ENCODE measurements at regions not wholly inside any gene's neighbourhood (a gene's known extent, or its start where the extent isn't known, plus 50 kb on each side); places are given as distances from the start of the nearest gene placed in this dataset.

GRCh38 chr21:43301409-43302061 is 125.4 kb downstream of the SIK1 start:
- Mint-ChIP-seq H3K4me1 (peaks cover 35% of the 10 kb centered on the region), H3K4me3 (no peak overlapping the region), H3K27ac (no peak overlapping the region), H3K9me3 (ENCODE audit: insufficient read depth) (no peaks in the 10 kb centered on the region), H3K27me3 (peaks cover 26% of the 10 kb centered on the region)
- no peaks in the 10 kb centered on the region for H3K36me3 ChIP-seq (replicated peaks in 1 of 2; ENCODE audit: control extremely low read depth in 1 of 2, control insufficient read depth in 1 of 2, extremely low read depth in 1 of 2, insufficient read depth in 2 of 2, low read length in 1 of 2)
- H3K9ac ChIP-seq (ENCODE audit: low read length): no peak overlapping the region
- DNase-seq (no peak), ATAC-seq (ENCODE audit: low read depth) (no peak)
- H2AFZ ChIP-seq (ENCODE audit: insufficient read depth, low read depth, low read length, poor library complexity, severe bottlenecking): no peak overlapping the region
- 81% methylated on average over 18 of the region's 19 CpGs for WGBS (ENCODE audit: insufficient coverage)
- no peak overlapping the region for H3K4me2 ChIP-seq (replicated peaks; ENCODE audit: low read depth, low read length, poor library complexity, severe bottlenecking)
- no peaks in the 10 kb centered on the region for H3K79me2 ChIP-seq (ENCODE audit: control insufficient read depth, insufficient read depth, low read length)
- ChIA-PET CTCF (no interaction called here), POLR2A (no interaction called here)
- H3K9me3 ChIP-seq (ENCODE audit: control extremely low read depth in 1 of 3, control insufficient read depth in 2 of 3, insufficient read depth in 1 of 3, low read length in 2 of 3): no peaks in the 10 kb centered on the region
- H3K4me1 ChIP-seq (ENCODE audit: control insufficient read depth in 2 of 2, insufficient read depth in 2 of 2, low read length in 2 of 2): peaks cover 11 to 37% of the 10 kb centered on the region in 2 donors
- no peak overlapping the region for H3K4me3 ChIP-seq (ENCODE audit: control extremely low read depth in 1 of 5, extremely low read depth in 1 of 5, insufficient read depth in 1 of 5, low read depth in 2 of 5, low read length in 4 of 5)
- H4K20me1 ChIP-seq (ENCODE audit: control insufficient read depth, insufficient read depth, low read length, poor library complexity, severe bottlenecking): no peaks in the 10 kb centered on the region
- H3K27me3 ChIP-seq (replicated peaks in 1 of 4; ENCODE audit: control extremely low read depth in 1 of 4, control insufficient read depth in 3 of 4, insufficient read depth in 4 of 4, low read length in 3 of 4): peaks cover 0 to 11% (median 1%) of the 10 kb centered on the region in 4 experiments
- intact Hi-C loops (cut with micrococcal nuclease): no loop called here
- H3K27ac ChIP-seq (ENCODE audit: low read length in 2 of 2): no peak overlapping the region
- TF ChIP-seq CTCF (IDR thresholded peaks at IDR 0.05) (no peak), EZH2 (IDR thresholded peaks at IDR 0.05; ENCODE audit: borderline replicate concordance, insufficient read depth, low read depth, low read length, poor library complexity, severe bottlenecking) (no peak)

GRCh38 chr21:43300496-43301408 is 126.2 kb downstream of the SIK1 start:
- Histone ChIP-seq H3K4me2 (replicated peaks; ENCODE audit: low read depth, low read length, poor library complexity, severe bottlenecking) (no peak overlapping the region), H2AFZ (ENCODE audit: insufficient read depth, low read depth, low read length, poor library complexity, severe bottlenecking) (no peak overlapping the region)

More at GRCh38 chr21:43300496-43301408, 126.2 kb downstream of the SIK1 start:
- H3K9me3 Mint-ChIP-seq (ENCODE audit: insufficient read depth): peaks cover under 1% of the 10 kb centered on the region
- H3K27ac Mint-ChIP-seq: no peak overlapping the region
- Histone ChIP-seq H3K27ac (ENCODE audit: low read length in 2 of 2) (no peak overlapping the region), H4K20me1 (ENCODE audit: control insufficient read depth, insufficient read depth, low read length, poor library complexity, severe bottlenecking) (no peaks in the 10 kb centered on the region), H3K79me2 (ENCODE audit: control insufficient read depth, insufficient read depth, low read length) (no peaks in the 10 kb centered on the region), H3K36me3 (replicated peaks in 1 of 2; ENCODE audit: control extremely low read depth in 1 of 2, control insufficient read depth in 1 of 2, extremely low read depth in 1 of 2, insufficient read depth in 2 of 2, low read length in 1 of 2) (no peaks in the 10 kb centered on the region), H3K4me3 (ENCODE audit: control extremely low read depth in 1 of 5, extremely low read depth in 1 of 5, insufficient read depth in 1 of 5, low read depth in 2 of 5, low read length in 4 of 5) (no peak overlapping the region), H3K27me3 (replicated peaks in 1 of 4; ENCODE audit: control extremely low read depth in 1 of 4, control insufficient read depth in 3 of 4, insufficient read depth in 4 of 4, low read length in 3 of 4) (peaks cover 0 to 12% (median 1%) of the 10 kb centered on the region in 4 experiments), H3K9me3 (ENCODE audit: control extremely low read depth in 1 of 3, control insufficient read depth in 2 of 3, insufficient read depth in 1 of 3, low read length in 2 of 3) (peaks cover 0 to 6% (median under 1%) of the 10 kb centered on the region in 3 donors), H3K9ac (ENCODE audit: low read length) (no peak overlapping the region), H3K4me1 (ENCODE audit: control insufficient read depth in 2 of 2, insufficient read depth in 2 of 2, low read length in 2 of 2) (peaks cover 14 to 40% of the 10 kb centered on the region in 2 donors)
- no peak for DNase-seq
- POLR2A ChIA-PET: no interaction called here
- intact Hi-C loops (cut with micrococcal nuclease): no loop called here
- ATAC-seq (ENCODE audit: low read depth): no peak
- H3K27me3 Mint-ChIP-seq: peaks cover 31% of the 10 kb centered on the region
- H3K4me1 Mint-ChIP-seq: peaks cover 38% of the 10 kb centered on the region
- WGBS (ENCODE audit: insufficient coverage): 91% methylated on average over 40 of the region's 42 CpGs
- no peak overlapping the region for H3K4me3 Mint-ChIP-seq
- TF ChIP-seq CTCF (IDR thresholded peaks at IDR 0.05): no peak
- no peak for TF ChIP-seq EZH2 (IDR thresholded peaks at IDR 0.05; ENCODE audit: borderline replicate concordance, insufficient read depth, low read depth, low read length, poor library complexity, severe bottlenecking)
- CTCF ChIA-PET: no interaction called here

All from B cell (primary cell).